GM19438 (cell line): ENCODE measurements at regions not wholly inside any gene's neighbourhood (a gene's known extent, or its start where the extent isn't known, plus 50 kb on each side); places are given as distances from the start of the nearest gene placed in this dataset.
"Not testable (repeated sequence)": the region's sequence is repeated elsewhere in the genome, so short reads cannot be mapped to it uniquely, and the experiment has no call there.

Experiments used
- ATAC-seq: cut with Tn5 transposase; IDR thresholded peaks from one replicate; pipeline ENCODE4 v1.9.1; 2021; ENCODE audit warnings: low read depth; ENCODE audit not compliant: unreplicated experiment

- not testable (repeated sequence) for ATAC-seq
These were observed 52.4 kb upstream of the PMPCB start for GRCh38 chr7:103244865-103245264.

- ATAC-seq = no peak
These were observed 56.4 kb upstream of the PMPCB start for GRCh38 chr7:103240806-103241205.

- ATAC-seq = not testable (repeated sequence)
These were observed 61.4 kb upstream of the PMPCB start for GRCh38 chr7:103235824-103236223.

- not testable (repeated sequence) for ATAC-seq
These were observed 62.4 kb upstream of the PMPCB start for GRCh38 chr7:103234877-103235276.

- ATAC-seq = peak; percentile 67
These were observed 69.4 kb upstream of the PMPCB start for GRCh38 chr7:103227787-103228186.

- not testable (repeated sequence) for ATAC-seq
These were observed 71.4 kb upstream of the PMPCB start for GRCh38 chr7:103225798-103226197.

- not testable (repeated sequence) for ATAC-seq
These were observed 74.2 kb upstream of the NAPEPLD start for GRCh38 chr7:103223065-103223464.

- not testable (repeated sequence) for ATAC-seq
These were observed 62.1 kb upstream of the NAPEPLD start for GRCh38 chr7:103211049-103211448.

GRCh38 chr7:103199191-103199590 is 50.3 kb upstream of the NAPEPLD start:
- not testable (repeated sequence) for ATAC-seq
